Inflammatory macrophage (primary cell): ENCODE measurements at regions not wholly inside any gene's neighbourhood (a gene's known extent, or its start where the extent isn't known, plus 50 kb on each side); places are given as distances from the start of the nearest gene placed in this dataset.
"Not testable (repeated sequence)": the region's sequence is repeated elsewhere in the genome, so short reads cannot be mapped to it uniquely, and the experiment has no call there.

Experiments used
- DNase-seq, 2 donors: peaks; one replicate each; pipeline ENCODE4 v3.0.0-alpha.2; 2020 to 2022

DNA sequence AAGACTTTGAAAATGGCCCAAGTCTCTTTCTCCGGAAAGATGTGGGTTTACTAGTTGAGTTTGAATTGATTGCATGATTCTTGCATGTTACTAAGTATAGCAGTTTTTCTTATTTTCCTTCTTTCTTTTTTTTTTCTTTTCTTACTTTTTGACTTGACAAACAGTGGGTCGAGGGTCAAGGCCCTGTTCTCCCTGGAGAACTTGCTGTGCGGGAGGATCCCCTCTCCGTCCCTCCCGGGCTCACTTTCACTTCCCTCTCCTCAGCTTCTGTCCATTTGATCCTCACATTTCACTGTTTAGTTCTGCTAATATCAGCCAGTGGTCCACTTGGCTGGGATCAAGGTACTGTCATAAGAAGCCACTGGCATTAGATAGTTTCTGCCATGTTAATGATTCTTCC is 767.4 kb downstream of the TDRD15 start:
- DNase-seq: no peak

DNA sequence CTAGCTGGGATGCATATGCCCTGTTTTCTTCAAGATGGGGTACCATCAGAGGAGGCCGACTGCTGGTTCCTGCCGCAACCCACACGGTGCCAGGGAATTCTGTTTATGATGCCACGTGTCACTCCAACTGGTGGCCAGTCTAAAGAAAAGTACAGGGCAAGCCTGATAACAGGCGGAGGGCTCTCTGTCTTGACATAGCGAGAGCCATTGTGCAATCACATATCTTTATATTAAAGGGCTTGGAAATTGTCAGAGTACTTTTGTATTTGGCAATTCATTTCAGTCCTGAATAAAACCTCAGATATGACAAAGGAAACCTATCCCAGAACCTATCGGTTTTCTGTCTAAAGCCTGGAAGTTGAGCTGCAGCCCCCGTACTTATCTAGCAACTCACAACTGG is 768.4 kb downstream of the TDRD15 start:
- no peak for DNase-seq

DNA sequence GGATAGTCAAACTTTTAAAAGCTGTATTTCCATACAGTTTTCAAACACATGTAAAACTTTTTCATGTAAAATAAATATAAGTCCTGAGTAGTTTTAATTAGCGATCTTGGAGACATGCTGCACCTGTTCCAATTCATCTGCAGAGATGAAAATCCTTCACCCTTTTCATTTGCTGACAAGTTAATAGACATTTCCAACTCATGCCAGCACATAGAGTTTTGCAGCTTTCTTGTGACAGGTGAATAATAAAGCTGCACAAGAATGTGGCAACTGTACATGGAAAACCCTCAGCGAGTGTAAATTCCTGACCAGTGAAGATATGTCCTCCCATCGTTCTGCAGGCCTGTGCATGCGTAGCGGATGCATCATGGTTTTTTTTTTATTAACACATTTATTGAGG is 771.4 kb downstream of the TDRD15 start:
- DNase-seq: no peak

DNA sequence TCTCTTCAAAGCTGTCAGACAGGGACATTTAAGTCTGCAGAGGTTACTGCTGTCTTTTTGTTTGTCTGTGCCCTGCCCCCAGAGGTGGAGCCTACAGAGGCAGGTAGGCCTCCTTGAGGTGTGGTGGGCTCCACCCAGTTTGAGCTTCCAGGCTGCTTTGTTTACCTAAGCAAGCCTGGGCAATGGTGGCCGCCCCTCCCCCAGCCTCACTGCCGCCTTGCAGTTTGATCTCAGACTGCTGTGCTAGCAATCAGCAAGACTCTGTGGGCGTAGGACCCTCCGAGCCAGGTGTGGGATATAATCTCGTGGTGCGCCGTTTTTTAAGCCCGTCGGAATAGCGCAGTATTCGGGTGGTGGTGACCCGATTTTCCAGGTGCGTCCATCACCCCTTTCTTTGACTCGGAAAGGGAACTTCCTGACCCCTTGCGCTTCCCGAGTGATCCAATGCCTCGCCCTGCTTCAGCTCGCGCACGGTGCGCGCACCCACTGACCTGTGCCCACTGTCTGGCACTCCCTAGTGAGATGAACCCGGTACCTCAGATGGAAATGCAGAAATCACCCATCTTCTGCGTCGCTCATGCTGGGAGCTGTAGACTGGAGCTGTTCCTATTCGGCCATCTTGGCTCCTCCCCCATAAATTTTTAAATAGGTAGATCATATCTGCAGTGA is 785.1 kb downstream of the TDRD15 start:
- DNase-seq: not testable (repeated sequence)

DNA sequence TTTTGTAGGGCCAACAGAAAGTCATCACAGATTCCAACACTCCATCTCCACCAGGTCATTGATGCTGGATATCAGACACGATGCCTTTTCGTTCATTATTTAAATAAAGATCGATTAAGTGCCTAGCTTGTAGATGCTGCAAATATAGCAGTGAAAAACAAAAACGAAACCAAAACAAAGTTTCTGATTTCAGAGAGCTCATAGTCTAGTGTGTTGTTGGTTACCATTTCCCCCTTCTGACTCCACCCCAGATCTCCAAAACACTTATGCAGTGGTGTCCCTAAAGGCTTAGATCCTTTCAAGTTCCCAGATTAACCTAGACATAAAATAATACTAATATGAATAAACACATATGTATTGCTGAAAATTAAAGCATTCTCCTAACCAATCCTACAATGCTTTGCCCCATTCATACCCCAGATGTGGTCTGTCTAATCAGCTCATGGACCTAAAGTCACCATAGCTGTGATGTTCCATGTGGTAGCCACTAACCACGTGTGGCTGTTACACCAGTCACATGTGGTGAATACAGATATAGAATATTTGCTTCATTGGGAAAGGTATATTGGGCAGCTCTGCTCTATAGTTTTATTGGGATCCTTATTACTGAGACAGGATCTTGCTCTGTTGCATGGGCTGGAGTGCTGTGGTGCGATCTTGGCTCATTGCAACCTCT is 787.2 kb downstream of the TDRD15 start:
- no peak for DNase-seq

DNA sequence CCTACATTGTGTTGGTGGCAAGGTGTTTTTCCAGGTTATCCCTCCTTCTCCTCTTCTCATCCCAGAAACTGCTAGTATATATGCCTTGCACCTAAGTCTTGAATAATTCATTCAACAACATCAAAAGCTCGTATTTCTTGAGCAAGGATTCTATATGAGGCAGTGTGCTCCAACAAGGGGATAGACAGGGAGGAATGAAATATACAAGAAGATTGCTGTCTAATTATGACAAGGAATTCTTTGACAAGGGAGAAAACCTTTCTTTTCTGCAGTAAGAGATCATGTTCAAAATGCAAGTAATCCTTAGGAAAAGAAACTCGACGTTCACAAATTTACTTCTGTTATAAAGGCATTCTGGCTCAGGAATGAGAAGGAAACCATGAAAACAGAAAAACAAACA is 788.6 kb downstream of the TDRD15 start:
- DNase-seq: no peak

DNA sequence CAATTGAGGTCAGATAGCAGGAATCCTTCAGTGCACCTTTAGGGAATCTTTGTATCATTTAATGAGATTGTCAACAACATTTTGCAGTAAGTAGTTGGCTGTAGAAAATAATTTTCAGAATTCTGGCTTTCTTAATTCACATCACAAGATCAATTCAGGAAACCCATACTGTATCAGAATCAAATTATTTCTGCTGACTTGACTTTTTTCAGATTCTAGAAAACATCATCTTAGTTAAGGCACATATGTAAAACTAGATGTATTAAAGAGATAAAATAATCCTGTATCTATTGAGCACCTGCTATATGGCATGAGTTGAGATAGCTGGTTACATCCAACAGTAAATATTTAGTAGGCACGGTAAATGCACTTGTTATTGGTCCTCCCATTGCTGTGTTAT is 791.4 kb downstream of the TDRD15 start:
- DNase-seq: no peak

DNA sequence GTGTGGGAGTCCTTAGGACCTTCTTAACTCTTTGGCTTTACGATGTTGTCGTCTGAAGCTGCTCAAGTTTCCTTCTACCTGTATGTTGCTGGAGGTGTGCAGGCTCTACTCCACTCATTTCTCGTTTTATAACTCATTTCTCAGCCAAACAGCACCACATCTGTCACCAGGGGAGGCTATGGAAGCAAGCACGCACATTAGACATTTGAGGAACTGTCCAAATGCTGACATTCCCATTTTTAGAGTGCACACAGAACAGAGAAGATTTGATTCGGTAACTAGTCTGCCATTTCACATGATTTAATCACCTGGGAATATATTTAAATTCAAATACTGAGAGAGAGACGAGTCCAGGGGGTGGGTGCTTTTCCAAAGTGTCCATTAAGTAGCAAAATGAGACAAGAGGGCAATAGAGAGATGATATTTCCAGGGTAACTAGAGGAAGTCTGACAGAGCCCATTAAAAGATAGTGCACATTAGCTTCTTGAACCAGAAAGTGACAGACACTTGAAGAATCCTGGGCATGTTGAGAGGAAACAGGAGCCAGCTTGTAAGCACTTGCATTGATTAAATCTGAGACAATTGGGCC is 793.3 kb downstream of the TDRD15 start:
- DNase-seq: no peak

DNA sequence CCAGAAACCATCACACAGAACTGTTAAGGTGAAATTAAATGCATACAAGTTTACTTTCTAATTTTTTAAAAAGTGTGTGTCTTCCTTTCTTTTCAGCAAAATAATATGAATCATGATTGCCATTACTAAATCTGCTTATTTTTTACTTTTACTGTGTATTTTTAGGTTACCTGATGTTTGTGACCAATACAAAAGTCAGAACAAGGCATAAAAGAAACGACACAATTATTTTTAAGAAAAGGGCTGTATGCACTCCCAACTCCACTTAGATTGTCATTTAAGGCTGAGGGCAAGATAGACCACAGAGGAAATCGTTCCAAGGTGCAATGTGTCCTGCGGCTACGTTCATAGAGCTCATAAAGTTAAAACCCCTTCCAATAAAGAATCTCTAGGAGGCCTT is 797.0 kb downstream of the TDRD15 start:
- no peak for DNase-seq

DNA sequence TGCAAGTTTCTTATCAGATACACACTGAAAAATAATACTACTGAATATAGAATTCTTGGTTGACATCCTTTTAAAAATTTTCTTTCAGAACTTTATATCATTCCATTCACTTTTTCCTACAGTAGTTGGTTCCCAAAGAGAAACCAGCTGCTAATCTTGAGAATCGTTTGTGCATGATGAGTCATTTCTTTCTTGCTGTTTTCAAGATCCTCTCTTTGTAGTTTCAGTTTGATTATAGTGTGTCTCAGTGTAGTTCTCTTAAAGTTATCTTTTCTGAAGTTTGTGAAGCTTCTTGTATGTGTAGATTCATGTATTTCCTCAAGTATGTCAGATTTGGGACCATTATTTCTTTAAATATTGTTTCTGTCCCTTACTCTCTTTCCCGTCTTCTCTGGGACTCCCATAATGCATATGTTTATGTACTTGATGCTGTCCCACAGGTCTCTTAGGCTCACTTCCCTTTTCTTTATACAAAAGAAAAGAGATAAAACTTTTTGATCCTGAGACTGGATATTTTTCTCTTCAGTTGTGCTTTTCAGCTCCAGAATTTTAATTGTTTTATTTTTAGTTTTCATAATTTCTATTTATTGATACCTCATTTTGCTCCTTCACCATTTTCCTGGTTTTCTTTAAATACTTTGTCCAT is 801.0 kb downstream of the TDRD15 start:
- no peak for DNase-seq

DNA sequence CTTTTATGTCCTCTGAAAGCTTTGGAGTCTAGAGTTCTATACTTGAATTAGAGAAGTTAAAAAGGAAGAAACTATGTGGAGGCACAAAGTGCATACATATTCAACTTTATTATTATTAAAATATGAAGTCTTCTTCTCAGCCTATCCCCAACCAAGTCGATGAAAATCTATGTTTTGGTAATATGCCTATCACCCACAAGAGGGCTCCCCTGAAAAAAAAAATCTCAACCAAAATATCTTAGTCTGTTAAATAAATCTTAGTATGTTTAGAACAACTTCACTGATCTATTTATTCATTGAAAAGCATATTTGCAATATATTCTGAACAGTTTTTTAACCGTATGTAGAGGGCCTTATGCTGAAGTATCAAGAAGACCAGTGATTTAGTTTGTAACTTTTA is 804.5 kb downstream of the TDRD15 start:
- DNase-seq: no peak

DNA sequence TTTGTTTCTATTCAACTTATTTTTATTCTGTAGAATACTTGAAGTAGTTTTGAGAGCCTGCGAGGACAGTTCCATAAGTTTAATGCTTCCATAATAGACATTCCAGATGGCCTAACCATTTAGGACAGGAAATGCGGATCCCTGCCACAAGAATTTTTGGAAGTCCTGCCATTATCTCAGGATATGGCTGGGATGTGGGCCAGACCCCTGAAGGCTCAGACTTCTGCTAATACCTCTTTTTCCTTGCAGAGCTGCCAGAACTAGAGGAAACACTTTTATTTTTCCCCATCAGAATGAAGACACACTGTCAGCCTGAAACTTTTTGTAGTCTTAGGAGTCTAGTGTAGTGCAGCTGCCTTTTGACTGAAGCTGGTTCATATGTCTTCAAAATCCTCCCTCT is 806.5 kb downstream of the TDRD15 start:
- no peak for DNase-seq

DNA sequence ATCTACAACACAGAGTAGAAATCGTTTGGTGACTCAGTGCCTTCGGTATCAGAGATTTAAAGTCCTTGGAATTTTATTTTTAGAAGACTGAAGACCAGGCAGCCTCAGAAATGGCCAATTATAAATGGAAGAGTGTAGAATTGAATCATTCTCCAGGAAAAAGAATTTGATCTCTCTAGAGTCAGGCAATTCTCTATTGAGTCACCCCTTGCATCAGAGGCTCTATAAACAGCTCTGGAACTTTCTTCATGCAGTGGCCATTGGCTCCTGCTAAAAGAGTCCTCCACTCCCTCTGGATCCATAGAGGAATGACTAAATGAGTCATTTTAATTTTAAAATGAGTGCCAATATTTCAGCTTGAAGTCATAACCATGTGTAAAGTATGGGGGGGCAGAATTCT is 816.2 kb downstream of the TDRD15 start:
- DNase-seq: no peak

DNA sequence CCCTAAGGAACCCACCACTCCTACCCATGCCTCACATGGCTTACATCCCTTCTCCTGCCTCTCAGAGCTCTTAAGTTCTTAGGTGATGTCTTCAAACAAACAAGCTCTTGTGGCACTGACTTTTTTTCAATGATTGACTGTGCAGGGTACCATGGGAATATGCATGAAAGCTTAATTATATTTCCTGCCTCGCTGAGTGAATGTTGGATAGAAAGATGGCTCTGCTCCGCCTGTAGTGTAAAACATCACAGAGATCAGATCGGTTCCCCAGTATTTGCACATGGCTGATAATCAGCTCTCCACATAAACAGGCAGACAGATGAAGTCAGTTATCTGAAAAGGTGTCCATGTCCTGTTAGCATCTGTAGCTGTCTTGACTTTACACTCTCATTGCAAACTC is 820.8 kb downstream of the TDRD15 start:
- no peak for DNase-seq

DNA sequence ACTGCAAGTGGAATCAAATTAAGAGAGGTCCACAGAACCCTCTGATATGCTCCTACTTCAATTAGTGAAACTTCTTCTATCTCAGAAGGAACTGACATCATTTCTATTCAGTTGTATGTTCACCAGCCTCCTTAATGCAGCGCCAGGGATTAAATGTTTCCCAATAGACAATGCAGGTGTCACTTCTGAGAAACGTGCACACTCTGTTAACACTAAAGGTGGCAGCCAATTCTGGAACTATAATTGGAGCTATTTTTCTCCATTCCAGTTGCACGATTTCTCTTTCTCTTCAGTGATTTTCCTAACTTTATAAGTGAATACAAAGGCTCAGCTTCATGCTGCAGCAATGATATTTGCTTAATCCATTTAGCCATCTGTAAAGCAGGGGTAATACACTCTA is 821.9 kb downstream of the TDRD15 start:
- DNase-seq: no peak

DNA sequence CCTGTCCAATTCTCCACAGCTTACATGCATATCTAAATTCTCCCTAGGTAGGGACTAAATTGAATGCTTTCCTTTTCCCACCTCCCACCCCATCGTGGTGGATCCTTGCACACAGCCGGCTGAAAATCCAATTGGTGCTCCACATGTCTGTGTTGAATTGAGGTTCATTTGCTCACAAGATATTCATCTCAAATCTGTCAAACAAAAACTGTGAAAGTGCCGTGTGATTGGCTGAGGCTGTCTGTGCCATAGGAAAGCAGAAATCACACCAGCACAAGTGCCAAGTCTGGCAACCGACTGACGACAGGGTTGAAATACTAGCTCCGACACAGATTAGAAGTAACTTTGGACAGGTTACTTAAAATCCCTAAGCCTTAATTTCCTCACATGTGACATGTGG is 823.3 kb downstream of the TDRD15 start:
- no peak for DNase-seq

DNA sequence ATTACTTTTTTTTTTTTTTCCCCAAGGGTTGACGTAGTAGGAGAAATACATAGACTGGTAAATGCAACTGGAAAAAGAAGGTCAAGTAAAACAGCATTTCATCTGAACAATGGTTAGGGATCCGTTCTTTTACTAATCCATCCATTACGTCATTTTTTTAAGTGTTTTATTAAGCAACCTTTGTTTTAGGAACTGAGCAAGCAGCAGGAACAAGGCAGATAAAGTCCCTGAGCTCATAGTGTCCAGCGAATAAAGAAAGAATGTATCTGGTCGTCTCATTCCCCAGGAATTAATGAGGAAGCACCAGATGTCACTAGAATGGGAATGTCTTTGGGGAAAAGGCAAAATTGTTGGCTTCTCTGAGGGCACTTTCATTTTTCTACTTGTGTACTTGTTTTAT is 842.4 kb downstream of the TDRD15 start:
- no peak for DNase-seq

DNA sequence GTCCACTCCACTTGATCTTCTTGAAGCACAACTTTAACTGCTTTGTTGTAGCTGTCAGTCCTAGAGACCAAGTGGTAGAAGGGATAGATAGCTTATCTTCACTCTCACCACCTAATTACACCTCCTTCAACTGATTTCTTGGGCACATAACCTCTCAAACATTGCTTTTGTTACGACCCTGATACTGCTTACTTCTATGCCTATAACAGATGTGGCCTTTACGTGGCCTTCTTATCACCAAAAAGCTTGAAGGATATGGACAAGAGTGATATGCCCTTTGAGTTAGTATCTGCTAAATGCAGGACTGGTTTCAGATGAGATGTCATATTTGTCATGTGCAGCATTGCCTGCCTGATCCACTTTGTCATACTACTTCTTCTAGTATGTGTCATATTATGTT is 847.2 kb downstream of the TDRD15 start:
- no peak for DNase-seq

DNA sequence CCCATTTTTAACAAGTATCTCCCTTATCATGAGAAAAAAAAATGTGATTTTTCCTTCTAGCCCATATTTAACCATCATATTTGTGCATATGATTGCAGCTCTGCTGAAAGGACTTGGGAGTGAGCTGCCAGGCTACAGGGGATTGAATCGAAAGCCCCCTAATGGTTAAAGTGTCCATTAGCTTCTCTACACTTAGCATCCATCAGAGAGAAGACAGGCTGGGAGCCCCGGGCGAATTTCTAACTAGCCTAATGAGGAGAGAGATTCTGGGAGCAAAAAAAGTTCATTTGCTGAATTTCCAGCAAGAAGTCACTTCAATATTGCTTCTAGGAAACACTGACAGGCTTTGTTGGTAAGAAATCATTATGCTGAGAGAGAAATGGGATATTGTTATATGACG is 848.8 kb downstream of the TDRD15 start:
- no peak for DNase-seq

DNA sequence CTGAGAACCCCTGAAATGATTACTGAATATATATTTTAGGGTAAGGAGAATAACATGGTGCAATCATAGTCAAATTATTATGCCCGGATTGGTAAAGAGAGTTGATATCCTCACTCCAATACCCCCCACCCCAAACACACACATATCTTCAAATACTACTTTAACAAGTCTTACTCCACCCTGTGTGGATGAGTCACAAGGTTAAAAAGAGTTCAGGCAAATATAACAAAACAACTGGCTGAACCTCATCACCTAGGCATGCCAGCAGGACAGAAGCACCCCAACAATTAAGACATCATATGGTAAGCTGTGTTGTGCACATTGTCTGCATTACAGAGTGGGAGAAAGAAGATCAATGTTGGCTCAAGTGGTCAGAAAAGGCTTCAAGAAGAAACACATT is 857.4 kb downstream of the TDRD15 start:
- DNase-seq: no peak

DNA sequence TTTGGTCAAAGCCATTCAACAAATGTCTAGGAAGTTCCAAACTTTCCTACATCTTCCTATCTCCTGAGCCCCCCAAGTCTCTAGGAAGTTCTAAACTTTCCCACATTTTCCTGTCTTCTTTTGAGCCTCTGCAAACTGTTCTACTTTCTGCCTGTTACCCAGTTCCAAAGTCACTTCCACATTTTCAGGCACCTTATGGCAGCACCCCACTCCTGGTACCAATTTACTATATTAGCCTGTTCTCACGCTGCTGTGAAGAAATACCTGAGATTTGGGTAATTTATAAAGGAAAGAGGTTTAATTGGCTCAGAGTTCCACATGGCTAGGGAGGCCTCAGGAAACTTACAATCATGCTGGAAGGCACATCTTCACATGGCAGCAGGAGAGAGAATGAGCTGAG is 869.2 kb downstream of the TDRD15 start:
- no peak for DNase-seq

DNA sequence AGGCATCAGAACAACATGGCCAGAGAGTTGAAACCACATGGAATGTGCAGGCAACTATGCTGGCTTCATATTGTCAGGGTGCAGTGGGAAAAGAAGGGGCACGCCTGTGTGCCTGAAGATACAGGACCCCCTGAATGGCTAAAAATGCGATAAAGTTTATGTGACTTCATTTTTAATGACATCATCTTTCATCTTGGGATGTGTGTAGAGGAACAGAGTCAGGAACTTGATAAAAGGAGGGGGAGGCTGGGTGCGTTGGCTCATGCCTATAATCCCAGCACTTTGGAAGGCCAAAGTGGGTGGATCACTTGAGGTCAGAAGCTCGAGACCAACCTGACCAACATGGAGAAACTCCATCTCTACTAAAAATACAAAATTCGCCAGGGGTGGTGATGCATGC is 872.6 kb downstream of the TDRD15 start:
- no peak for DNase-seq

DNA sequence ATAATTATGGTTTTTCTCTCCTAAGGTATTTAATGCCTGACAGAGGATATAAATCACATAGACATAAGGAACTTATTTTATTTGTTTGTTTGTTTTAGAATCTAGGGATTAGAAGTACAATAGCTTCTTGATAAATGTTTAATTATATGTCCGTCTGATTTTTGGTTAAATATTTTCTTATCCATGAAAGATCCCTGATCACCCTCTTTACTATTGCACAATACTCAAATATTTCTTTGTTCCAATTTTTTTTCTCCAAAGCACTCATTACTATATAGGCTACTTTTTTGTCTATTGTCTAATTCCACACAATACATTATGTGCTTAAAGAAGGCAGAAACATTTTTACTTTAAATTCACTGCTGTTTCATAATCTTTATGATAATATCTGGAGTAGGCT is 875.8 kb downstream of the TDRD15 start:
- DNase-seq: no peak

DNA sequence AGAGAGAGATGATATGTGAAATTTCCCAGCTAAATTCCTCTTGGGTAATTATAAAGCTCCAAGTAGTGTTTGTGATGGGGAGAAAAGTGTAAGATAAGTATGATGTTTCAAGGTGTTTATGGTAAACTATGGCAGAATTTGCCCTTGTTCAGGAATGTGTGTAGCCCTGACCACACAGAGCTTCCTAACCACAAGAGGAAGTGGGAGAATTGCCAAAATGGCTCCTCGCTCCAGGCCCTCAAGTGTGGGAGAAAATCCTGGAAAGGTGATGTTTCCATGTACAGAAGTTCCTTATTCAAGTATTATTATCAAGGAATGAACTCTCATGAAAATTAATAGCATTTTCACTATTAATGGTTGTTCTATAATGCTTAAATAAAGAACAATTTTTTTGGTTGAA is 878.3 kb downstream of the TDRD15 start:
- no peak for DNase-seq
